H1 (cell line): ENCODE measurements at regions not wholly inside any gene's neighbourhood (a gene's known extent, or its start where the extent isn't known, plus 50 kb on each side); places are given as distances from the start of the nearest gene placed in this dataset.

Source experiments
- ASH2L ChIP-seq: fragments of 200-600, 300-600 bp; sonication (generic); IDR thresholded peaks from one replicate; pipeline ENCODE4 v1.7.1; 2017; ENCODE audit warnings: low read length
- MAFK ChIP-seq: IDR thresholded peaks from 2 replicates; pipeline ENCODE4 v1.6.1; 2012; ENCODE audit warnings: low read depth, mild to moderate bottlenecking, improper control_type of control experiment, low read length
- RBBP5 ChIP-seq: IDR thresholded peaks from 2 replicates; pipeline ENCODE4 v1.7.1; 2012; ENCODE audit warnings: low read depth, mild to moderate bottlenecking, inconsistent platforms, low read length, moderate library complexity, borderline replicate concordance

DNA sequence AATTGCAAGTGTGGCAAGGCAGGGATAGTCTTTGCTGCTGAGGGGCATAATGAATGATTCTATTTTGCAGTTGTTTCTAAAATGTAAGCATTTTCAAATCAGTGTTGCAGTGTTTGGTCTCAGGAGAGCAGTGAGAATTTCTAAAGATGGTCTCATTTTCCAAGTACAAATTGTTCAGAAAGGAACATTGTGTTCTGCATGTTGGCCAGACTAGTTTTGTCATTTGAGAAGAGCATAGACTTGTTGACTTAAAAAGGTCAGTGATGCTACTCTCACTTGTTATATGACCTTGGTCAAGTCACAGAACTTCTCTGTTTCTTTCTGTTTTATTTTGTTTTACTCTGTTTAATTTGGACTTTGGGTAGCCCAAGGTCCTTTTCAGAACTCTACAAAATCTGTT, 344.6 kb downstream of the OSTF1 start (continued):
- no peak for TF ChIP-seq ASH2L
- TF ChIP-seq RBBP5 = no peak
- no peak for TF ChIP-seq MAFK
